ENCODE measurements at regions not wholly inside any gene's neighbourhood (a gene's known extent, or its start where the extent isn't known, plus 50 kb on each side); places are given as distances from the start of the nearest gene placed in this dataset.
"Not testable (repeated sequence)": the region's sequence is repeated elsewhere in the genome, so short reads cannot be mapped to it uniquely, and the experiment has no call there.

GRCh38 chrX:34299451-34299967 is 167.4 kb upstream of the FAM47A start:
- intact Hi-C loops (cut with DNase I): no loop called here
- DNase-seq (ENCODE audit: low spot score) (no peak), ATAC-seq (no peak)

- intact Hi-C loops (cut with DNase I): no loop called here
- no peak for ATAC-seq
- DNase-seq (ENCODE audit: low spot score): no peak
Measured at GRCh38 chrX:34294665-34295064, 162.6 kb upstream of the FAM47A start.

DNA sequence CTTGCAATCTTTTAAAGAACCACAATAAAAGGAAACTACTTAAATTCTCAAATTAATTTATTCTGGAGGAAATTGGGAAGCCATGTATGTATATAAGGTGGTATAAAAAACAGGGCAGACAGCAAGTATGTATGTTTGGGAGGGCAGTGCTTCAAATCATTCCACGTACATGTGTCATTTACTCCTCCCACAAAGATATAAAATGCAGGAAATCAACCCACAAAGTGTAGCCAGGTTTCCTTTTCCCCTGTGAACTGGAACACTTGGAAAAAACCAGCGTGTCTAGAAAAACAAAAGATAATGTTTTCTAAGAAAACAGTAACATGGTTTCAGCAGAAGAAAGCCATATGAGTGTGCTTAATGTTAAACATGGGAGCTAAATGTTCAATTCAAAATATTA is 156.7 kb upstream of the FAM47A start:
- DNase-seq (ENCODE audit: low spot score) (no peak), ATAC-seq (no peak)
- intact Hi-C loops (cut with DNase I): no loop called here

DNA sequence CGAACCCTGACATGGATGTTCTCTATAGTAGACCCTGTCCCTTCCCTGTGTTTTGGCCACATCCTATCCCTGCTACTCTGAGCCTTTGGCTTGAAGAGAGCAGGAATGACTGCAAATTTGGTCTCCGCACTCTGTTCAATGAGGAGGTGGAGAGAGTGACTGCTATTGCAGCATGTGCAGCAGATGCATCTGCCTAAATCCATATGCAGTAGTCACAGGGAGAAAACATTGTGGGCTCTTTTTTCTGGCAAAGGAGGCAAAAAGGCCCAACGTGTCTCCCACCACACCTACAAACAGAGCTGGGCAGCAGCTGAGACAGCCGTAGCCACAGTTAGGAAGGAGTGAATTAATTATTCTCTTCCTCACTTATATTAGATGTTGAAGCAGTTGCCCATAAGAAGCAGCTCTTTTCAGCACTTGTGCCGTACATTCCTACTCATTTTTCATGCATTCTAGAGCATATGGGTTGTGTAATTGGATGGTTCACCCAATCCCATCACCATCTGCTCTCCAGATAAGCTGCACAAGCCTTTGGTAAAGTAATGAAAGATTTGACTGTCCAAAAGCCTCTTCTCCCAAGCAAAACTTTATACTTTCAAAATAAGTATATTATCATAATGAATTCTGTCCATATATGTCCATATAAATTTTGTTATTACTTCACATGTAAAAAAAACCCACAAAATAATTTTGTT is 147.9 kb upstream of the FAM47A start:
- ATAC-seq: no peak
- intact Hi-C loops (cut with DNase I): no loop called here
- no peak for DNase-seq (ENCODE audit: low spot score)

GRCh38 chrX:34275699-34276098 is 143.6 kb upstream of the FAM47A start:
- DNase-seq (ENCODE audit: low spot score) (no peak), ATAC-seq (no peak)
- intact Hi-C loops (cut with DNase I): no loop called here

GRCh38 chrX:34270434-34270833 is 138.3 kb upstream of the FAM47A start:
- ATAC-seq: no peak
- intact Hi-C loops (cut with DNase I): no loop called here
- no peak for DNase-seq (ENCODE audit: low spot score)

- ATAC-seq (no peak), DNase-seq (ENCODE audit: low spot score) (no peak)
- intact Hi-C loops (cut with DNase I): no loop called here
Measured at GRCh38 chrX:34238896-34239295, 106.8 kb upstream of the FAM47A start.

DNA sequence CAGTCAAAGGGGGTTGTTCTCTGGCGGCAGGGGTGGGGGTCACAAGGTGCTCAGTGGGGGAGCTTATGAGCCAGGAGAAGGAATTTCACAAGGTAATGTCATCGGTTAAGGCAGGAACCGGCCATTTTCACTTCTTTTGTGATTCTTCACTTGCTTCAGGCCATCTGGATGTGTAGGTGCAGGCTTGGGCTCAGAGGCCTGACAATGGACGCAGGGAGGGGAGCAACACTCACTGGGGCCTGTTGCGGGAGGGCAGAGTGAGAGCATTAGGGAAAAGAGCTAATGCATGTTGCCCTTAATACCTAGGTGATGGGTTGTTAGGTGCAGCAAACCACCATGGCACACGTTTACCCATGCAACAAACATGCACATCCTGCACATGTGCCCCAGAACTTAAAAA is 98.0 kb upstream of the FAM47A start:
- DNase-seq (ENCODE audit: low spot score); ATAC-seq; intact Hi-C loops (cut with DNase I): not testable (repeated sequence)

DNA sequence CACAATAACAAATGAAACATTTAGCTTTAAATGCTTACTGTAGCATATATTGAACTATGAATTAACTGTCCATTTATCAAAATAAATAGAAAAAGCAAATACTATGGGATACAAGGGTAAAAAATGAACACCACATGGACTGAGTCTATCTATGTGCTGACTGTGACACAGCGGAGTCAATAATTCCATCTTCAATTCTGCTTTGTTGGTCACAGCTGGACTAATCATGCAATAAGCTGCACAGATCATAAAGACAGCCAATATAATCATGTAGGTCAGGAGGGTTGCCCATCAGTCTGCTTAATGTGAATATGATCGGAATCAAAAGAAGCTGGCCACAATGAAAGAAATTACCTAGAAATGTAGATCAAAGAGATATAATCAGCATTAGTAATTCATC is 95.7 kb upstream of the FAM47A start:
- no peak for DNase-seq (ENCODE audit: low spot score)
- no peak for ATAC-seq
- intact Hi-C loops (cut with DNase I): no loop called here

DNA sequence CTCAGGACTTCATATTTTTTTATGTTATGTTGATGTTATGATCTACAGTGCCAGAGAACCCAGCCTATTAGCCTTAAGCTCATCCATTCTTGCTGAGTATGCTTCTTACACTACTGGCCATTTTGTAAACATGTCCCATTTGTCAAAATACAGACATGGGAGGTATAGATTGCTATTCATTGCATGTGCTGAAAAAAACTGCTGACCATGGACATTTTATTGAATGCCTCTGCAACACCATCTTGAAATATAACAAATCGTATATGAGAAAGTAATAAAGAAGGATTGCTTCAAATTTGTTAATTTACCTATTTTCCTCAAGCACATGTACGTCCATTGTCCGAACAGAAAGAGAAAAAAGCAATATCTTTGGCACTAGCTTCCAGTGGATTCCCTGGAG is 91.5 kb upstream of the FAM47A start:
- intact Hi-C loops (cut with DNase I): no loop called here
- ATAC-seq: no peak
- no peak for DNase-seq (ENCODE audit: low spot score)

DNA sequence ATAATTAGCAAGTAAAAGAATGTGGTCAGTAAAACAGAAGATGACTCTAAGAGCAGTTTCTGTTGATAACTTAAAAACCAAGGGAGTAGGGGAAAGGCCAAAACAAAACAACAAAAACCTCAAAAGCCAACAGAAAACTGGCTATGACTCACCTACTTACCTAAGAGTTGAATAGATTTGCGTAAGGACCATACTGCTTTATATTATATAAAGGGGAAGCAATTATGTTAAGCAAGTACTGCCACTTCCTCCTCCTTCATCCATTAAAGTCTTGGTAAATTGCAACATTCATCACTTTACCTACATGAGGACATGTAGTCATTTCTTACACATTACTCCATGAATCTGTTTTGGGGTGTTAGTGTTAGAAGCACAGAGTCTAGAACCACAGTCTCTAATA is 85.9 kb upstream of the FAM47A start:
- intact Hi-C loops (cut with DNase I): no loop called here
- no peak for ATAC-seq
- DNase-seq (ENCODE audit: low spot score): no peak

- DNase-seq (ENCODE audit: low spot score): no peak
- no peak for ATAC-seq
- intact Hi-C loops (cut with DNase I): no loop called here
Measured at GRCh38 chrX:34197946-34198345, 65.8 kb upstream of the FAM47A start.
